ENCODE measurements at regions not wholly inside any gene's neighbourhood (a gene's known extent, or its start where the extent isn't known, plus 50 kb on each side); places are given as distances from the start of the nearest gene placed in this dataset.

DNA sequence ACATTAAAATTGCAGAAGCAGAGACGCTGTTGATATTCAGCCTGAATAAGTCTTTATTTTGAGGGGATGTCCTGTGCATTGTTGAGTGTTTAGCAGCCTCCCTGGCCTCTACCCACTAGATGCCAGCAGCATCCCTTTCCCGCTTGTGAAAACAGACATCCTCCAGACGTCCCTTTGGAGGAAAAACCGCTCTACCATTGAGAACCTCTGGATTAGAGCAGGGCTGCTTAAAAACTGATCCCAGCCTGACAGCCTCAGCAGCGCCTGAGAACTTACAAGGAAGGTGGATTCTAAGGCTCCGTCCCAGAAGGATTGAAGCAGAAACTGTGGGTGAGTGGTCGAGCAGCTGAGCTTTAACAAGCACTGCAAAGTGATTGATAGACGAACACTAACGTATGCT lies 349.7 kb downstream of the CYRIA start:
- DNase-seq, result no peak
- Histone ChIP-seq H3K27me3 (ENCODE audit: insufficient read depth, low read depth, severe bottlenecking) (no peaks in the 10 kb centered on the region), H3K4me3 (ENCODE audit: low read depth, low read length) (no peak overlapping the region), H3K36me3 (no peaks in the 10 kb centered on the region), H3K27ac (no peak overlapping the region), H3K9me3 (ENCODE audit: severe bottlenecking) (peaks cover 5% of the 10 kb centered on the region)
- TF ChIP-seq, protein P1, sequence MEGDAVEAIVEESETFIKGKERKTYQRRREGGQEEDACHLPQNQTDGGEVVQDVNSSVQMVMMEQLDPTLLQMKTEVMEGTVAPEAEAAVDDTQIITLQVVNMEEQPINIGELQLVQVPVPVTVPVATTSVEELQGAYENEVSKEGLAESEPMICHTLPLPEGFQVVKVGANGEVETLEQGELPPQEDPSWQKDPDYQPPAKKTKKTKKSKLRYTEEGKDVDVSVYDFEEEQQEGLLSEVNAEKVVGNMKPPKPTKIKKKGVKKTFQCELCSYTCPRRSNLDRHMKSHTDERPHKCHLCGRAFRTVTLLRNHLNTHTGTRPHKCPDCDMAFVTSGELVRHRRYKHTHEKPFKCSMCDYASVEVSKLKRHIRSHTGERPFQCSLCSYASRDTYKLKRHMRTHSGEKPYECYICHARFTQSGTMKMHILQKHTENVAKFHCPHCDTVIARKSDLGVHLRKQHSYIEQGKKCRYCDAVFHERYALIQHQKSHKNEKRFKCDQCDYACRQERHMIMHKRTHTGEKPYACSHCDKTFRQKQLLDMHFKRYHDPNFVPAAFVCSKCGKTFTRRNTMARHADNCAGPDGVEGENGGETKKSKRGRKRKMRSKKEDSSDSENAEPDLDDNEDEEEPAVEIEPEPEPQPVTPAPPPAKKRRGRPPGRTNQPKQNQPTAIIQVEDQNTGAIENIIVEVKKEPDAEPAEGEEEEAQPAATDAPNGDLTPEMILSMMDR (IDR thresholded peaks at IDR 0.05; ENCODE audit: low read depth, low read length), result no peak

DNA sequence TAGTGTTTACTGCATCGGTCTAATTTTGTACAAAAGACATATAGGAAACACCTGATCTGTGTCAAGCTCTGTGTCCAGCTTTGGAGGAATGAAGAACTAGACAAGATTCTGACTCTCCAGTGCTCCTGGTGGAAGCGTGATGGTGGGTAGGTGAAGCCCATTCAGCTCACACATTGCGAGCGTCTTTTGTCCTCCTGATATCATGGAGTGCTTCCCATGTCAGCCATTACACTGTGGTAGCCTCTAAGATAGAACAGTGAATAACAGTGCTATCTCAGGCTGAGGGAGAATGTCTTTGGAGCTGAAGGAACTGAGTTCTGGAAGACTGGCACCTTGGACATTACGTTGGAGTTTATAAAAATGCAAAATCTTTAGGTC lies 350.2 kb downstream of the CYRIA start:
- no peak for DNase-seq
- no peak overlapping the region for H3K27ac ChIP-seq
- no peaks in the 10 kb centered on the region for H3K27me3 ChIP-seq (ENCODE audit: insufficient read depth, low read depth, severe bottlenecking)
- H3K4me3 ChIP-seq (ENCODE audit: low read depth, low read length), result no peak overlapping the region
- peaks cover 5% of the 10 kb centered on the region for H3K9me3 ChIP-seq (ENCODE audit: severe bottlenecking)
- no peaks in the 10 kb centered on the region for H3K36me3 ChIP-seq
- TF ChIP-seq, protein P1 (IDR thresholded peaks at IDR 0.05; ENCODE audit: low read depth, low read length), result no peak

DNA sequence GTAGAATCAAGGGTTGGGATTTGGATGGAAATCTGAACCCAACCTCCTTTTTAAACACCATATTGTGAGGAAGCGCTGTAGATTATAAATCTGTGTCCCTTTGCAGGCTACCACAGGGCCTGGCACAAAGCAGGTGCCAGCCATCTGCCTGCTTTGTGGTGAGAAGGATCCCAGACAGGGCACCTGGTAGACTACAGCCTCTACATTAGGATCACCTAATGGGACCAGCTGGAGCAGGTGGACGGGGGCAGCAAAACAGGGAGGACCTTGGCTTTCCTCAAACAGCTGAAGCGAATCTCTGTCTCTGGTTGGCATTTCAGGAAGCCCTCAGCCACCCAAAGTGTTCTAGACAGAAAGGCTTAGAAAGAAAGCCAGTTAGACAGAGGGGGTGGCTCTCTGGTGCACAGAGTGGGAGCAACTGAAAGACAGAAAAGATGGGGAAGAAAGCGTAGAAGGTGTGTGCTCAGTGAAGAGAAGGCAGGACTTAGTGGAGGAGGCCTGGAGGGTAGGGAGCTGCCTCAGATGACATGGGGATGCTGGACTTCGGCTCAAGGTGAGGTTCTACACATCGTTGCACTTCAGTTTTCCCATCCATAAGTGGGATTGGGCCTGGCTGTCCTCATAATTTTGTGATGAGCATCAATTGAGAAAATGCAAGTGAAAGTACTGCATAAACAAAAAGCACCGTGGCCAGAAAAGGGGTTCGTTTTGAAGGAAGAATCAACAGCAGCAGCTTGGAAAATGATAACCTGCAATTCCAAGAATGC lies 350.8 kb downstream of the CYRIA start:
- no peaks in the 10 kb centered on the region for H3K27me3 ChIP-seq (ENCODE audit: insufficient read depth, low read depth, severe bottlenecking)
- no peak for DNase-seq
- TF ChIP-seq, protein P1 (IDR thresholded peaks at IDR 0.05; ENCODE audit: low read depth, low read length), result no peak
- H3K36me3 ChIP-seq, result no peaks in the 10 kb centered on the region
- peaks cover 5% of the 10 kb centered on the region for H3K9me3 ChIP-seq (ENCODE audit: severe bottlenecking)
- no peak overlapping the region for H3K27ac ChIP-seq
- H3K4me3 ChIP-seq (ENCODE audit: low read depth, low read length), result no peak overlapping the region

DNA sequence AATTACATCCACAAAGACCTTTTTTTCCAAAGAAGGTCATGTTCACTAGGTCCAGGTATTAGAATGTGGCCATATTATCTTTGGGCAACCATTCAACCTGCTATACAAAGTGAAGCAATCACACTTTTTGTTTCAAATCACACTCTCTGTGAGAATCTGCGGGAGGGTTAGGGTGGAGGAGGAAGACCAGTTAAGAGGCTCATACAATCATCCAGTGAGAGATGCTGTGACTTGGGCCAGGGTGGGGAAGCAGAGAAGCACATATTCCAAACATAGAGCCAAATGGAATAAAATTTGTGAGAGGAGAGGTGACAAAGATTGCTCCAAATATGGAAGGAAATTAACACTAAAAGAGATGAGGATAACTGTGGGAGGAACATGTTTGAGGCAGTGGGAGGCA lies 351.6 kb downstream of the CYRIA start:
- Histone ChIP-seq H3K27me3 (ENCODE audit: insufficient read depth, low read depth, severe bottlenecking) (no peaks in the 10 kb centered on the region), H3K9me3 (ENCODE audit: severe bottlenecking) (peaks cover 5% of the 10 kb centered on the region), H3K4me3 (ENCODE audit: low read depth, low read length) (no peak overlapping the region), H3K27ac (no peak overlapping the region), H3K36me3 (no peaks in the 10 kb centered on the region)
- TF ChIP-seq, protein P1 (IDR thresholded peaks at IDR 0.05; ENCODE audit: low read depth, low read length), result no peak
- DNase-seq, result no peak

DNA sequence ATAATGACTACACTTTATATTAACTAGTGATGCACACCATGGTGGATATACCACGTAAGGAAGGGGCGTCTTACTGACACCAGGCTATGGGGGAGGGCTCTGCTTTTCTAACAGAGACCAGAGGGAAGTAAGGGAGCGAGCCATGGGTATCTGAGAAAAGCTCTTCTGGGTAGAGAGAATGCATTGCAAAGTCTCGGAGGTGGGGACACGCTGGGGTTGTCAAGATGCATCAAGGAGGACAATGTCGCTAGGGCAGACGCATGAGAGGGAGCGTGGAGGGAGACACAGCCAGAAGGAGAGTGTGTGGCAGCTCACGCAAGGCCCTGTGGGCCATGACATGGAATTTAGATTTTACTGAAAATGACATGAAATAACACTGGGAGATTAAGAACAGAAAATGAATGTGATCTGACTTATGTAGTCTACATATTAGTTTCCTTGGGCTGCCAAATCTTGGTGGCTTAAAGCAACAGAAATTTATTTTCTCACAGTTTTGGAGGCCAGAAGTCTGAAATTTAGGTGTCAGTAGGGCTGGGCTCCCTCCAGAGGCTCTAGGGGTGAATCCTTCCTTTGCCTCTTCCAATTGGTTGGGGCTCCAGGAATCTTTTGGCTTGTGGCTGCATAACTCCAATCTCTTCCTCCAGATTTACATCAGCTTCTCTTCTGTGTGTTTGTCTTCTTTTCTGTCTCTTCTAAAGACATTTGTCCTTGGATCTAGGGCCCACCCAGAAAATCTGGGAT lies 352.2 kb downstream of the CYRIA start:
- TF ChIP-seq, protein P1 (IDR thresholded peaks at IDR 0.05; ENCODE audit: low read depth, low read length), result no peak
- no peaks in the 10 kb centered on the region for H3K27me3 ChIP-seq (ENCODE audit: insufficient read depth, low read depth, severe bottlenecking)
- no peak overlapping the region for H3K4me3 ChIP-seq (ENCODE audit: low read depth, low read length)
- no peak for DNase-seq
- no peak overlapping the region for H3K27ac ChIP-seq
- H3K36me3 ChIP-seq, result no peaks in the 10 kb centered on the region
- H3K9me3 ChIP-seq (ENCODE audit: severe bottlenecking), result peaks cover 5% of the 10 kb centered on the region

Measured in WERI-Rb-1 (cell line).